Hepatocyte (in vitro differentiated cells): ENCODE measurements at regions not wholly inside any gene's neighbourhood (a gene's known extent, or its start where the extent isn't known, plus 50 kb on each side); places are given as distances from the start of the nearest gene placed in this dataset.

Experiments
- EZH2 ChIP-seq: fragments of 200-600 bp; sonication (generic); IDR thresholded peaks from 2 replicates; pipeline ENCODE4 v1.6.1; 2016; ENCODE audit warnings: antibody characterized with exemption, mild to moderate bottlenecking, borderline replicate concordance
- EZH2phosphoT487 ChIP-seq: fragments of 200-600 bp; sonication (generic); IDR thresholded peaks from one replicate; pipeline ENCODE4 v1.6.1; 2018; ENCODE audit warnings: antibody characterized with exemption, mild to moderate bottlenecking, low read depth, moderate library complexity; ENCODE audit not compliant: unreplicated experiment, severe bottlenecking
- TF ChIP-seq, protein P1 (sequence below): fragments of 200-600 bp; sonication (generic); IDR thresholded peaks from 2 replicates; pipeline ENCODE4 v1.5.1; 2016; ENCODE audit warnings: antibody characterized with exemption, mild to moderate bottlenecking; ENCODE audit not compliant: poor library complexity

DNA sequence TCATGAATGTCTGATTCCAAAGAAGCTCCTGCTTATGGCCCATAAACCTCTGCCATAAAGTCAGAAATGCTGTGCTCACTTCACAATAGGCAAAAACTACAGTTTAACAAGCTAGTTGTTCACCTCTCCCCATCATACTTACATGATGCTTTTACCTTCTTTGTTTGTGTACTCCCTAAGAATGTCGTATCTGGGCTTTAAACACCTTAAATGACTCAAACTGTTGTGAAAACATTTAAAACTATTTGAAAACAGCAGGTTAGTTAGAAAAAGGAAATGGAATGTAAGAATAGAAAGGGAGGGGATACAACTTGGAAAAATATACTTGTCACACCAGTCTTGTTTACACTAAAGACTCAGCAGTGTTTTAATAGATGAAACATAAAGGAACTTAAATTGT, 128.2 kb upstream of the AGR3 start:
- TF ChIP-seq, protein P1, sequence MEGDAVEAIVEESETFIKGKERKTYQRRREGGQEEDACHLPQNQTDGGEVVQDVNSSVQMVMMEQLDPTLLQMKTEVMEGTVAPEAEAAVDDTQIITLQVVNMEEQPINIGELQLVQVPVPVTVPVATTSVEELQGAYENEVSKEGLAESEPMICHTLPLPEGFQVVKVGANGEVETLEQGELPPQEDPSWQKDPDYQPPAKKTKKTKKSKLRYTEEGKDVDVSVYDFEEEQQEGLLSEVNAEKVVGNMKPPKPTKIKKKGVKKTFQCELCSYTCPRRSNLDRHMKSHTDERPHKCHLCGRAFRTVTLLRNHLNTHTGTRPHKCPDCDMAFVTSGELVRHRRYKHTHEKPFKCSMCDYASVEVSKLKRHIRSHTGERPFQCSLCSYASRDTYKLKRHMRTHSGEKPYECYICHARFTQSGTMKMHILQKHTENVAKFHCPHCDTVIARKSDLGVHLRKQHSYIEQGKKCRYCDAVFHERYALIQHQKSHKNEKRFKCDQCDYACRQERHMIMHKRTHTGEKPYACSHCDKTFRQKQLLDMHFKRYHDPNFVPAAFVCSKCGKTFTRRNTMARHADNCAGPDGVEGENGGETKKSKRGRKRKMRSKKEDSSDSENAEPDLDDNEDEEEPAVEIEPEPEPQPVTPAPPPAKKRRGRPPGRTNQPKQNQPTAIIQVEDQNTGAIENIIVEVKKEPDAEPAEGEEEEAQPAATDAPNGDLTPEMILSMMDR = no peak
- TF ChIP-seq EZH2 = no peak
- TF ChIP-seq EZH2phosphoT487 = no peak
